Keratinocyte (primary cell): ENCODE measurements at regions not wholly inside any gene's neighbourhood (a gene's known extent, or its start where the extent isn't known, plus 50 kb on each side); places are given as distances from the start of the nearest gene placed in this dataset.

ENCODE experiments used
- EZH2 ChIP-seq: IDR thresholded peaks from one replicate; pipeline ENCODE4 v1.6.1; 2012; ENCODE audit warnings: inconsistent platforms, mild to moderate bottlenecking, low read length, moderate library complexity
- TF ChIP-seq, protein P1 (sequence below), 3 experiments: IDR thresholded peaks in 1 of 3; conservative IDR thresholded peaks in 1 of 3; optimal IDR thresholded peaks in 1 of 3; 2 replicates in 2 of 3; 3 replicates in 1 of 3; pipeline versions ENCODE3 to v1.5.1; 2011; ENCODE audit warnings: low read length in 3 of 3, mild to moderate bottlenecking in 3 of 3, moderate library complexity in 2 of 3, control low read depth in 1 of 3, inconsistent platforms in 1 of 3; ENCODE audit not compliant: insufficient read depth in 2 of 3; ENCODE audit errors: extremely low read depth in 1 of 3

GRCh38 chr21:19320291-19320690 lies 916.7 kb upstream of the TMPRSS15 start:
- TF ChIP-seq, protein P1, sequence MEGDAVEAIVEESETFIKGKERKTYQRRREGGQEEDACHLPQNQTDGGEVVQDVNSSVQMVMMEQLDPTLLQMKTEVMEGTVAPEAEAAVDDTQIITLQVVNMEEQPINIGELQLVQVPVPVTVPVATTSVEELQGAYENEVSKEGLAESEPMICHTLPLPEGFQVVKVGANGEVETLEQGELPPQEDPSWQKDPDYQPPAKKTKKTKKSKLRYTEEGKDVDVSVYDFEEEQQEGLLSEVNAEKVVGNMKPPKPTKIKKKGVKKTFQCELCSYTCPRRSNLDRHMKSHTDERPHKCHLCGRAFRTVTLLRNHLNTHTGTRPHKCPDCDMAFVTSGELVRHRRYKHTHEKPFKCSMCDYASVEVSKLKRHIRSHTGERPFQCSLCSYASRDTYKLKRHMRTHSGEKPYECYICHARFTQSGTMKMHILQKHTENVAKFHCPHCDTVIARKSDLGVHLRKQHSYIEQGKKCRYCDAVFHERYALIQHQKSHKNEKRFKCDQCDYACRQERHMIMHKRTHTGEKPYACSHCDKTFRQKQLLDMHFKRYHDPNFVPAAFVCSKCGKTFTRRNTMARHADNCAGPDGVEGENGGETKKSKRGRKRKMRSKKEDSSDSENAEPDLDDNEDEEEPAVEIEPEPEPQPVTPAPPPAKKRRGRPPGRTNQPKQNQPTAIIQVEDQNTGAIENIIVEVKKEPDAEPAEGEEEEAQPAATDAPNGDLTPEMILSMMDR (optimal IDR thresholded peaks at IDR 0.05 in 1 of 3, IDR thresholded peaks at IDR 0.05 in 1 of 3, conservative IDR thresholded peaks at IDR 0.05 in 1 of 3; ENCODE audit: extremely low read depth in 1 of 3, insufficient read depth in 2 of 3, low read length in 3 of 3): no peak
- no peak for TF ChIP-seq EZH2
